ENCODE measurements at regions not wholly inside any gene's neighbourhood (a gene's known extent, or its start where the extent isn't known, plus 50 kb on each side); places are given as distances from the start of the nearest gene placed in this dataset.
A peak's percentile ranks its signal among the peaks of the same experiment; 100 is the strongest.

- ATAC-seq (peak; percentile 70), DNase-seq (no peak)
- intact Hi-C loops (cut with micrococcal nuclease), result no loop called here
Measured at GRCh38 chr6:159493898-159494585, 199.0 kb downstream of the SOD2 start.

- intact Hi-C loops (cut with micrococcal nuclease), result no loop called here
- DNase-seq (no peak), ATAC-seq (peak; percentile 14)
Measured at GRCh38 chr6:159493231-159493897, 199.7 kb downstream of the SOD2 start.

GRCh38 chr6:159490298-159490937 is 202.6 kb downstream of the SOD2 start:
- intact Hi-C loops (cut with micrococcal nuclease), result no loop called here
- ATAC-seq (peak; percentile 82), DNase-seq (peak; percentile 54)

GRCh38 chr6:159487636-159488035 is 205.4 kb downstream of the SOD2 start:
- ATAC-seq (no peak), DNase-seq (no peak)
- intact Hi-C loops (cut with micrococcal nuclease), result no loop called here

- ATAC-seq, result no peak
- no peak for DNase-seq
- intact Hi-C loops (cut with micrococcal nuclease), result no loop called here
Measured at GRCh38 chr6:159483259-159483658, 209.8 kb downstream of the SOD2 start.

GRCh38 chr6:159481897-159482296 is 211.1 kb downstream of the SOD2 start:
- no peak for ATAC-seq
- intact Hi-C loops (cut with micrococcal nuclease), result no loop called here

DNA sequence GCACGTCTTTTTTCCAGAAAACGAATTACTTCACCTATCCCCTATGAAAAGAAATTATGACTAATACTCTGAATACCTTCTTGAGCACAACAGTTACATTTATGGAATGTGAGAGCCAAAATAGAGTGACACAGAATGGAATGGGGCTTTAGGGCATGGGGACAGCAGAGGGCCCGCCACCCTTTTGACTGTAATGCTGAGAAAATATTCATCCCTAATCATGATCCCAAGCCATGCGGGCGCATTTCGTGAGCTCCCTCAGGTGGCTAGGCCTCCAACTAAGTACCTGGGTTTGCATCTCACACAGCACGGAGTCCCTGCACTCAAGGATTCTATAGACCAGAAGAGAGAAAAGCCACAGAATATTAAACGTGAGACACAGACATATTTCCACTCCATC is 212.6 kb downstream of the SOD2 start:
- DNase-seq (no peak), ATAC-seq (no peak)
- intact Hi-C loops (cut with micrococcal nuclease), result no loop called here

More at GRCh38 chr6:159481897-159482296, 211.1 kb downstream of the SOD2 start:
- DNase-seq, result no peak

DNA sequence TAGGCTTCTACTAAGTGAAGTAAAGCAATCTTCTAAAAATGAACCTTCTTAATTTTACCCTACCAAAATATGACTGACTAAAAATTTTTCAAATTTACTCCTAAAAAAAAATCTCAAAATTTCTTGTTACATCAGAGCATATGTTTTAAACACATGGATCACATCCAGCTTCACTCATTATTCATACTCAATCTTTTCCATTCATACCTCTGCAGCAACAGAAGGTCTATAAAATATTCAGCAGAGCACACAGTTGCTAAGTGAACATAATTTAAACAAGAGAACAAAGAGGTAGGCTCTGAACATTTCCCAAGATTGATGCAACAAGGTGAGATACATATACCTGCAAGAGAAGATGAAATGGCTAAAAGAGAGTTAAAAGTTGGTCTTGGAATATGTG is 213.9 kb downstream of the SOD2 start:
- DNase-seq, result no peak
- no peak for ATAC-seq
- intact Hi-C loops (cut with micrococcal nuclease), result no loop called here

DNA sequence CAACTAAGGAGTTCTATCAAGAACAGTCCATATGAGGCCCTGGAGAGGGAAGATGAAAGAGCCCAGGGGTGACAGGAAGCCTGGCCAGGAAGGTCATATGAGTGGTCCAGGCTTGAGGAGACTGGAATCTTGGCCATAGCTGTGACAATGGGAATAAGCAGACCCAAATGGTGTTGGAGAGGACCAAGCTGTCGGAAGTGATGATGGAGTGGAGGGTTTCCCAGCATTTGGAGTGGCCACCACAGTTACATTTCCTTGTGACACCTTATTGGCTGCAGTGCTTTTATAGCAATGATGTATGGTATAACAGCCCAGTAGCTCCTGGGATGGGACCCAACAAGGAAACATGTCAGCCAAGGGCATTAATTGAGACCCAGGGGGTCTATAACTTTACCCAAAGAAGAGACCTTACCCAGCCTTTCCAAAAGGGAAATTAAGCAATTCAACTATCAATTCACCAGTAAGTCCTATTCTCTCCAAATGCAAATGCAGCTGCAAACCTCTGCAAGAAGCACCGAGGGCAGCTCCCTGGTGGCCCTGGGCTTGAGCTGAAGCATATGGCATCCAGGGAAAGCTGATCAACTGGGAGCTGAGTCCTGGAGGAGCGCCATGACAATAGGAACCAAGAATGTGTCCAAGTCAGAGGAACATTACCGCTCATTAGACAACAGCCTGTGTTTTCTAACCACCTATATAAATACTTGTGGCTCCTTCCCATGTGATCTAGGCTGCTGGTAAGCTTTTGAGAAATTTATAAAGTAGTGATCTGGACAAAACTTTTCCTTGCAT is 219.4 kb downstream of the SOD2 start:
- ATAC-seq, result peak; percentile 94
- peak; percentile 74 for DNase-seq
- intact Hi-C loops (cut with micrococcal nuclease), result no loop called here

DNA sequence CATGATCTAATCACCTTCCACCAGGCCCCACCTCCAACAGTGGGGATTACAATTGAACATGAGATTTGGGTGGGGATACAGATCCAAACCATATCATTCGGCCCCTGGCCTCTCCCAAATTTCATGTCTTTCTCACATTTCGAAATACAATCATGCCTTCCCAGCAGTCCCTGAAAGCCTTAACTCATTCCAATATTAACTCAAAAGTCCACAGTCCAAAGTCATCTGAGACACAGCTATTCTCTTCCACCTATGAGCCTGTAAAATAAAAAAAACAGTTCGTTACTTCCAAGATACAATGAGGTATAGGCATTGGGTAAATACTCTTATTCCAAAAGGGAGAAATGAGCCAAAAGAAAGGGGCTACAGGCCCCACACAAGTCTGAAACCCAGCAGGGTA is 222.6 kb downstream of the SOD2 start:
- ATAC-seq, result no peak
- no peak for DNase-seq
- intact Hi-C loops (cut with micrococcal nuclease), result no loop called here

DNA sequence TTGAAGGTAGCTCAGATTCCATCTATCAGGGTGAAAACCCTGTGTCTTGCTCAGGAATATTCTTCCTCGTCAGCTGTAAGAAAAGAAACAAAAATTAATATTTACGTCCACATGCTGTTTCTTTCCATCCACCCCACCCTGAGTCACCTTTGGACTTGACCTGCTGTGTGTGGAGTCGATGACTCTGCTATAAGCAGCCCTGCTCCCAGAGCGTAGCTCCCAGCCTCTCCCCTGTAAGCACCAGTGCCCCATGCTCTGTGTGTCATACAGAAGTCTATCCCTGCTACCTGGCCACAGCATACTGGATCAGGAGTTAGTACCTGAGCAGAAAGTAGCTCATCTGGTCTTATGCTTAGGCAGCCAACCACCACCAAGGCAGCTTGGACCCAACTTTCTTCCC is 223.6 kb downstream of the SOD2 start:
- intact Hi-C loops (cut with micrococcal nuclease), result no loop called here
- DNase-seq (no peak), ATAC-seq (no peak)

DNA sequence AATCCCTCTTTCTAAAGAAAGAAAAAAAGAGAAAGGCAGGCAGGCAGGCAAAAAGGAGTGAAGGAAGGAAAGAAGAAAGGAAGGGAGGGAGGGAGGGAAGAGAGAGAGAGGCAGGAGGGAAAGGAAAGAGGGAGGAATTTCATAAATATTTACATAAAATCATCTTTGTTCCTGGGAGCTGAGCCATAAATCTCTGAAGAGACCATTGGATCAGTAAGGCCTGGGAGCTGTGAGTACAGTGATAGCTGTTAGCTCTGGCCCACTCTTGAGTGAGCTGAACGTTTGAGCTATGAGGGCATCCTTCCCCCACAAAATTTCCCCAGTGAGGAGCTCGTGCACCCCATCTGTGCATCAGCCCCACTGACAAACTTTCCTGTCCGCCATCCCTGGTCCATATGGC is 224.0 kb downstream of the SOD2 start:
- intact Hi-C loops (cut with micrococcal nuclease), result no loop called here
- DNase-seq (no peak), ATAC-seq (no peak)

DNA sequence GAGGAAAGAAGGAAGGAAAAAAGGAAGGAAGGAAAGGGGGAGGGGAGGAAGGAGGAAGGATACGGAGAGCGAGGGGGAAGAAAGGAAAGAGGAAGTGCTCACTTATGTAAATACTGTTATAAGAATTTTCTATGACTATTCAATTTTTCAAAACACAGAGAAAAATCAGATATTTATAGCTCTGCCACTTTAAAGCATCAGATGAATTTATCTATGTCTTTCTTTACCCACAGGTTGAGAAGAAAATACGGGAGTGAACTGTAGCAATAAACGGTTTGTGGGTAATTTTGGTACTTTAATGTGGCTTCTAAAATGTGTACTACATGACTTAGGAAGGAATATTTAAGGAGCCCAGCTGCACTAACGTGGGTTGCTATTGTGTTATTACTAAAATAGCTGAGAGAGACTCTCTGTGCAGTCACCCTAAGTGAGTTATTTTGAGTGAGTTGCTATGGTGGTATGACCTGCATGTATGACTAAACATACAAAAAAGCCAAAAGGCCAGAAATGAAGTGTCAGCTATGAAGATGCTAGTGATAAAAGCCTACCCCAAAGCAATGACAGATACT is 225.5 kb downstream of the SOD2 start:
- DNase-seq (no peak), ATAC-seq (no peak)
- intact Hi-C loops (cut with micrococcal nuclease), result no loop called here

DNA sequence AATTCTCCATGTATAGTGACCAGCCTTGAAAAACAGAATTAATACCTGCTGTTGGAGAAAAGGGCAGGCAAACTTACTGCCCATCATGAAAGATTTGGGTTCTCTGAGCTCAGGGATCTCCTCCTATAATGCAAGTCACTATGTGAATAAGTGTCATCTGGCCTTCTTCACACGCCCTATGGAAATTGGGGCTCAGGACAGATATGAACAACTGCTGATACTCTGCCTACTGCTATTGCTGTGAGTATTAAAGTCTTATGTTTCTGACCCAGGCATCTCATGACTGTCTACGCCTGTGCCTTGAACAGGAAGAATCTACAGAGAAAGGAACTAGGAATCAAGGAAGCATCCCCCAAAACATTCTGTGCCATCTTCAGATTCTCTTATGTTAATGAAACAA is 226.1 kb downstream of the SOD2 start:
- no peak for ATAC-seq
- intact Hi-C loops (cut with micrococcal nuclease), result no loop called here

GRCh38 chr6:159464816-159465215 is 228.2 kb downstream of the SOD2 start:
- DNase-seq, result no peak
- intact Hi-C loops (cut with micrococcal nuclease), result no loop called here
- no peak for ATAC-seq

More for the DNA sequence above, 226.1 kb downstream of the SOD2 start:
- DNase-seq, result no peak

- ATAC-seq, result no peak
- intact Hi-C loops (cut with micrococcal nuclease), result no loop called here
- DNase-seq, result no peak
Measured at GRCh38 chr6:159463119-159463829, 229.8 kb downstream of the SOD2 start.

- intact Hi-C loops (cut with micrococcal nuclease), result no loop called here
- ATAC-seq, result no peak
- DNase-seq, result no peak
Measured at GRCh38 chr6:159462431-159462830, 230.6 kb downstream of the SOD2 start.

GRCh38 chr6:159461998-159462397 is 231.0 kb downstream of the SOD2 start:
- DNase-seq (no peak), ATAC-seq (no peak)
- intact Hi-C loops (cut with micrococcal nuclease), result no loop called here

DNA sequence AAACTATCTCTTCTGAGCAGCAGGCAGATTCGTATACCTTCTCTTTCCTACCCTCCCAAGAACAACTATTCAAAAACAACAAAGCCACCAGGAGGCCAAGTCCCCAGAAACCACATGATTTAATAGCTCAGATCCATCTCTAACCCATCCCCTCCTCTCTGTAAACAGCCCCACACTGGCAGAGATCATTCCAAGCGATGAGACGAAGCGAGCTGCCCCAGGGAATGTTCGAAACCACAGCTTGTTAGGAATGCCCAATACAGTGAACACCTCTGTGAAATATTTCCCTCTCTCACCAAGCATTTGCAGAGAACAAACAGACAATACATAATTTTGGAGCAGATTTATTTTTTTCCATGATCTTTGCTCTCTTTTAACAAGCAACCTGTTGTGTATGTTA is 231.8 kb downstream of the SOD2 start:
- DNase-seq (no peak), ATAC-seq (no peak)
- intact Hi-C loops (cut with micrococcal nuclease), result no loop called here
